Urinary bladder (tissue), 3 donors: ENCODE measurements at regions not wholly inside any gene's neighbourhood (a gene's known extent, or its start where the extent isn't known, plus 50 kb on each side); places are given as distances from the start of the nearest gene placed in this dataset.
"Not testable (repeated sequence)": the region's sequence is repeated elsewhere in the genome, so short reads cannot be mapped to it uniquely, and the experiment has no call there.

Experiments used
- DNase-seq: peaks from one replicate; pipeline ENCODE4 v3.0.0-alpha.2; 2015; ENCODE audit errors: extremely low spot score
- H3K27ac ChIP-seq: one replicate; pipeline ENCODE4 v1.5.1; 2013; ENCODE audit warnings: low read depth, mild to moderate bottlenecking, moderate library complexity
- H3K36me3 ChIP-seq: one replicate; pipeline ENCODE4 v1.6.1; 2013; ENCODE audit warnings: mild to moderate bottlenecking, moderate library complexity; ENCODE audit not compliant: insufficient read depth
- H3K4me1 ChIP-seq: one replicate; pipeline ENCODE4 v1.6.1; 2013; ENCODE audit warnings: mild to moderate bottlenecking, moderate library complexity; ENCODE audit not compliant: insufficient read depth
- H3K4me3 ChIP-seq: one replicate; pipeline ENCODE4 v1.5.1; 2013; ENCODE audit warnings: low read depth, low read length
- WGBS: extraction: QIAGEN DNeasy Blood & Tissue Kit; methylation state at CpG from one replicate; pipeline ENCODE4 v1.1.7; 2013; 5-methylcytosine and 5-hydroxymethylcytosine counted together
- donor health status: healthy with polysubstance abuse.
- donor health status: healthy.

GRCh38 chr4:126182786-126183185 is 868.0 kb downstream of the FAT4 start:
- WGBS, result 62% methylated on average over 2 of the region's 2 CpGs
- DNase-seq, result no peak
- Histone ChIP-seq H3K36me3 (no peaks in the 10 kb centered on the region), H3K27ac (no peak overlapping the region), H3K4me3 (no peak overlapping the region), H3K4me1 (no peaks in the 10 kb centered on the region)

GRCh38 chr4:126183206-126183605 is 868.5 kb downstream of the FAT4 start:
- H3K4me3 ChIP-seq, result no peak overlapping the region
- H3K36me3 ChIP-seq, result no peaks in the 10 kb centered on the region
- H3K27ac ChIP-seq, result no peak overlapping the region
- H3K4me1 ChIP-seq, result no peaks in the 10 kb centered on the region
- 76% methylated on average over 2 of the region's 2 CpGs for WGBS
- no peak for DNase-seq

- Histone ChIP-seq H3K36me3 (no peaks in the 10 kb centered on the region), H3K27ac (no peak overlapping the region), H3K4me1 (no peaks in the 10 kb centered on the region), H3K4me3 (no peak overlapping the region)
- WGBS, result 96% methylated on average over 2 of the region's 2 CpGs
- no peak for DNase-seq
These were observed 876.8 kb downstream of the FAT4 start for GRCh38 chr4:126191536-126191935.

- no peak for DNase-seq
- WGBS, result 80% methylated on average over 6 of the region's 6 CpGs
- Histone ChIP-seq H3K4me3 (no peak overlapping the region), H3K36me3 (no peaks in the 10 kb centered on the region), H3K27ac (no peak overlapping the region), H3K4me1 (no peaks in the 10 kb centered on the region)
These were observed 877.8 kb downstream of the FAT4 start for GRCh38 chr4:126192506-126192905.

- not testable (repeated sequence) for H3K27ac ChIP-seq, H3K4me1 ChIP-seq, H3K4me3 ChIP-seq, H3K36me3 ChIP-seq, DNase-seq
- WGBS, result 96% methylated on average over 53 of the region's 53 CpGs
These were observed 886.7 kb downstream of the FAT4 start for GRCh38 chr4:126201251-126202138.

GRCh38 chr4:126202226-126202625 is 887.5 kb downstream of the FAT4 start:
- no peaks in the 10 kb centered on the region for H3K4me1 ChIP-seq
- WGBS, result 94% methylated on average over 3 of the region's 3 CpGs
- H3K36me3 ChIP-seq, result no peaks in the 10 kb centered on the region
- no peak for DNase-seq
- no peak overlapping the region for H3K4me3 ChIP-seq
- no peak overlapping the region for H3K27ac ChIP-seq

- DNase-seq, result no peak
- no peak overlapping the region for H3K4me3 ChIP-seq
- no peaks in the 10 kb centered on the region for H3K36me3 ChIP-seq
- no peaks in the 10 kb centered on the region for H3K4me1 ChIP-seq
- 88% methylated on average over 3 of the region's 3 CpGs for WGBS
- H3K27ac ChIP-seq, result no peak overlapping the region
These were observed 893.2 kb downstream of the FAT4 start for GRCh38 chr4:126207910-126208309.

GRCh38 chr4:126209147-126209546 is 894.4 kb downstream of the FAT4 start:
- no peak for DNase-seq
- Histone ChIP-seq H3K4me1 (no peaks in the 10 kb centered on the region), H3K36me3 (no peaks in the 10 kb centered on the region), H3K4me3 (no peak overlapping the region), H3K27ac (no peak overlapping the region)
- 35% methylated on average over 3 of the region's 3 CpGs for WGBS

- Histone ChIP-seq H3K4me1 (no peaks in the 10 kb centered on the region), H3K27ac (no peak overlapping the region), H3K4me3 (no peak overlapping the region), H3K36me3 (no peaks in the 10 kb centered on the region)
- 87% methylated on average over 3 of the region's 3 CpGs for WGBS
- DNase-seq, result no peak
These were observed 899.2 kb downstream of the FAT4 start for GRCh38 chr4:126213996-126214395.

- H3K4me1 ChIP-seq, result no peaks in the 10 kb centered on the region
- no peak for DNase-seq
- no peak overlapping the region for H3K27ac ChIP-seq
- H3K4me3 ChIP-seq, result no peak overlapping the region
- WGBS, result 79% methylated on average over 1 of the region's 1 CpG
- no peaks in the 10 kb centered on the region for H3K36me3 ChIP-seq
These were observed 901.0 kb downstream of the FAT4 start for GRCh38 chr4:126215759-126216158.

- Histone ChIP-seq H3K4me3 (no peak overlapping the region), H3K4me1 (no peaks in the 10 kb centered on the region), H3K27ac (no peak overlapping the region), H3K36me3 (no peaks in the 10 kb centered on the region)
- no peak for DNase-seq
These were observed 901.9 kb downstream of the FAT4 start for GRCh38 chr4:126216611-126217010.

- Histone ChIP-seq H3K4me3 (no peak overlapping the region), H3K27ac (no peak overlapping the region), H3K4me1 (no peaks in the 10 kb centered on the region), H3K36me3 (no peaks in the 10 kb centered on the region)
- WGBS, result 68% methylated on average over 3 of the region's 3 CpGs
- DNase-seq, result no peak
These were observed 906.5 kb downstream of the FAT4 start for GRCh38 chr4:126221282-126221681.

- no peak overlapping the region for H3K27ac ChIP-seq
- 48% methylated on average over 1 of the region's 1 CpG for WGBS
- H3K36me3 ChIP-seq, result no peaks in the 10 kb centered on the region
- no peak for DNase-seq
- no peak overlapping the region for H3K4me3 ChIP-seq
- no peaks in the 10 kb centered on the region for H3K4me1 ChIP-seq
These were observed 907.1 kb downstream of the FAT4 start for GRCh38 chr4:126221717-126222340.

- DNase-seq, result no peak
- no peaks in the 10 kb centered on the region for H3K36me3 ChIP-seq
- H3K4me3 ChIP-seq, result no peak overlapping the region
- no peaks in the 10 kb centered on the region for H3K4me1 ChIP-seq
- no peak overlapping the region for H3K27ac ChIP-seq
- 54% methylated on average over 2 of the region's 2 CpGs for WGBS
These were observed 909.1 kb downstream of the FAT4 start for GRCh38 chr4:126223784-126224407.
